Trophoblast cell (in vitro differentiated cells and primary cell): ENCODE measurements at regions not wholly inside any gene's neighbourhood (a gene's known extent, or its start where the extent isn't known, plus 50 kb on each side); places are given as distances from the start of the nearest gene placed in this dataset.

ENCODE experiments used
- DNase-seq, 2 donors: peaks; one replicate each; pipeline ENCODE4 v3.0.0-alpha.2; 2016
- H2AFZ ChIP-seq: 2 replicates; pipeline ENCODE4 v1.6.1; 2013; ENCODE audit warnings: low read length, moderate library complexity, mild to moderate bottlenecking; ENCODE audit not compliant: insufficient read depth, poor library complexity
- H2AK5ac ChIP-seq: 2 replicates; pipeline ENCODE4 v1.6.1; 2013; ENCODE audit warnings: mild to moderate bottlenecking, low read length
- H2BK120ac ChIP-seq: 2 replicates; pipeline ENCODE4 v1.6.1; 2013; ENCODE audit warnings: low read length, mild to moderate bottlenecking, moderate library complexity; ENCODE audit not compliant: insufficient read depth, poor library complexity
- H2BK12ac ChIP-seq: 2 replicates; pipeline ENCODE4 v1.6.1; 2013; ENCODE audit warnings: mild to moderate bottlenecking, low read length, moderate library complexity
- H2BK5ac ChIP-seq: 2 replicates; pipeline ENCODE4 v1.6.1; 2013; ENCODE audit warnings: low read length, low read depth, moderate library complexity, mild to moderate bottlenecking; ENCODE audit not compliant: poor library complexity
- H3K14ac ChIP-seq: 2 replicates; pipeline ENCODE4 v1.6.1; 2013; ENCODE audit warnings: mild to moderate bottlenecking, low read length
- H3K18ac ChIP-seq: 2 replicates; pipeline ENCODE4 v1.6.1; 2013; ENCODE audit warnings: mild to moderate bottlenecking, low read length
- H3K23ac ChIP-seq: 2 replicates; pipeline ENCODE4 v1.6.1; 2013; ENCODE audit warnings: low read length
- H3K27ac ChIP-seq: 2 replicates; pipeline ENCODE4 v1.5.1; 2013; ENCODE audit warnings: low read depth, mild to moderate bottlenecking, inconsistent platforms, low read length, moderate library complexity
- H3K27me3 ChIP-seq: 2 replicates; pipeline ENCODE4 v1.6.1; 2013; ENCODE audit warnings: inconsistent platforms, mild to moderate bottlenecking, low read length, moderate library complexity; ENCODE audit not compliant: insufficient read depth
- H3K36me3 ChIP-seq, 2 experiments: 1 replicate in 1 of 2; 2 replicates in 1 of 2; pipeline ENCODE4 v1.6.1; 2013; ENCODE audit warnings: low read length in 2 of 2, mild to moderate bottlenecking in 2 of 2, moderate library complexity in 1 of 2; ENCODE audit not compliant: insufficient read depth in 2 of 2, control insufficient read depth in 1 of 2
- H3K4ac ChIP-seq: 2 replicates; pipeline ENCODE4 v1.6.1; 2013; ENCODE audit warnings: low read depth, mild to moderate bottlenecking, low read length, moderate library complexity
- H3K4me1 ChIP-seq, 2 experiments: 1 replicate in 1 of 2; 2 replicates in 1 of 2; pipeline ENCODE4 v1.6.1; 2013; ENCODE audit warnings: low read length in 2 of 2, mild to moderate bottlenecking in 2 of 2, moderate library complexity in 1 of 2; ENCODE audit not compliant: insufficient read depth in 2 of 2, control insufficient read depth in 1 of 2
- H3K4me2 ChIP-seq: 2 replicates; pipeline ENCODE4 v1.6.1; 2013; ENCODE audit warnings: inconsistent platforms, mild to moderate bottlenecking, low read length, moderate library complexity
- H3K4me3 ChIP-seq: 2 replicates; pipeline ENCODE4 v1.5.1; 2013; ENCODE audit warnings: mild to moderate bottlenecking, low read depth, low read length, inconsistent platforms
- H3K79me1 ChIP-seq: one replicate; pipeline ENCODE4 v1.6.1; 2013; ENCODE audit warnings: low read length
- H3K79me2 ChIP-seq: 2 replicates; pipeline ENCODE4 v1.6.1; 2013; ENCODE audit warnings: low read length, mild to moderate bottlenecking; ENCODE audit not compliant: control insufficient read depth, insufficient read depth, poor library complexity
- H3K9ac ChIP-seq: 2 replicates; pipeline ENCODE4 v1.6.1; 2013; ENCODE audit warnings: mild to moderate bottlenecking, low read length
- H3K9me3 ChIP-seq: 2 replicates; pipeline ENCODE4 v1.6.1; 2013; ENCODE audit warnings: low read depth, mild to moderate bottlenecking, control low read depth, inconsistent platforms, low read length; ENCODE audit not compliant: insufficient read depth
- H4K12ac ChIP-seq: 2 replicates; pipeline ENCODE4 v1.6.1; 2013; ENCODE audit warnings: low read depth, mild to moderate bottlenecking, low read length, moderate library complexity
- H4K8ac ChIP-seq: 2 replicates; pipeline ENCODE4 v1.6.1; 2013; ENCODE audit warnings: low read depth, mild to moderate bottlenecking, low read length, moderate library complexity
- H4K91ac ChIP-seq: one replicate; pipeline ENCODE4 v1.6.1; 2013; ENCODE audit warnings: low read depth, mild to moderate bottlenecking, low read length, moderate library complexity
- WGBS: extraction: QIAGEN DNeasy Blood & Tissue Kit; methylation state at CpG from one replicate; pipeline ENCODE4 v1.1.7; 2013; ENCODE audit warnings: missing lambda C conversion rate; ENCODE audit not compliant: insufficient read length, insufficient coverage; ENCODE audit errors: extremely low coverage; 5-methylcytosine and 5-hydroxymethylcytosine counted together

GRCh38 chr2:18503376-18504228 is 56.9 kb downstream of the RDH14 start:
- no peak overlapping the region for H2BK5ac ChIP-seq
- H3K27ac ChIP-seq, result no peak overlapping the region
- H2AK5ac ChIP-seq, result no peak overlapping the region
- H4K12ac ChIP-seq, result no peak overlapping the region
- H3K14ac ChIP-seq, result no peak overlapping the region
- no peak overlapping the region for H2BK12ac ChIP-seq
- no peak overlapping the region for H4K91ac ChIP-seq
- no peaks in the 10 kb centered on the region for H3K36me3 ChIP-seq
- H4K8ac ChIP-seq, result no peak overlapping the region
- no peak overlapping the region for H3K4me2 ChIP-seq
- H3K79me1 ChIP-seq, result no peaks in the 10 kb centered on the region
- no peak overlapping the region for H3K18ac ChIP-seq
- no peak for DNase-seq
- H3K23ac ChIP-seq, result no peak overlapping the region
- H2AFZ ChIP-seq, result no peak overlapping the region
- WGBS, result no CpG with 5 or more reads among the region's 8 CpGs
- H3K79me2 ChIP-seq, result no peaks in the 10 kb centered on the region
- H3K9me3 ChIP-seq, result no peaks in the 10 kb centered on the region
- H3K27me3 ChIP-seq, result no peaks in the 10 kb centered on the region
- H3K4me1 ChIP-seq, result peaks cover 0 to 4% of the 10 kb centered on the region in 2 experiments
- H3K9ac ChIP-seq, result no peak overlapping the region
- H3K4ac ChIP-seq, result no peak overlapping the region
- no peak overlapping the region for H3K4me3 ChIP-seq
- H2BK120ac ChIP-seq, result no peak overlapping the region

- DNase-seq, result no peak
- H2BK12ac ChIP-seq, result no peak overlapping the region
- no peak overlapping the region for H3K23ac ChIP-seq
- H3K4me3 ChIP-seq, result no peak overlapping the region
- H2AK5ac ChIP-seq, result no peak overlapping the region
- no peak overlapping the region for H4K8ac ChIP-seq
- H3K4ac ChIP-seq, result no peak overlapping the region
- no peak overlapping the region for H3K27ac ChIP-seq
- H2AFZ ChIP-seq, result no peak overlapping the region
- H3K9me3 ChIP-seq, result no peaks in the 10 kb centered on the region
- no peaks in the 10 kb centered on the region for H3K27me3 ChIP-seq
- H3K14ac ChIP-seq, result no peak overlapping the region
- no peak overlapping the region for H3K4me2 ChIP-seq
- H3K79me1 ChIP-seq, result no peaks in the 10 kb centered on the region
- H4K12ac ChIP-seq, result no peak overlapping the region
- no peak overlapping the region for H3K18ac ChIP-seq
- H4K91ac ChIP-seq, result no peak overlapping the region
- no peaks in the 10 kb centered on the region for H3K79me2 ChIP-seq
- H2BK5ac ChIP-seq, result no peak overlapping the region
- no peak overlapping the region for H3K9ac ChIP-seq
- no peak overlapping the region for H2BK120ac ChIP-seq
- H3K4me1 ChIP-seq, result peaks cover 0 to 4% of the 10 kb centered on the region in 2 experiments
- no CpG with 5 or more reads among the region's 2 CpGs for WGBS
- H3K36me3 ChIP-seq, result no peaks in the 10 kb centered on the region
These were observed 58.3 kb downstream of the RDH14 start for GRCh38 chr2:18502142-18502541.

- H4K12ac ChIP-seq, result no peak overlapping the region
- H3K4me1 ChIP-seq, result peaks cover 0 to 4% of the 10 kb centered on the region in 2 experiments
- DNase-seq, result no peak
- no peak overlapping the region for H3K18ac ChIP-seq
- no peak overlapping the region for H4K8ac ChIP-seq
- H3K9me3 ChIP-seq, result no peaks in the 10 kb centered on the region
- no peak overlapping the region for H3K27ac ChIP-seq
- no peak overlapping the region for H3K14ac ChIP-seq
- H2BK12ac ChIP-seq, result no peak overlapping the region
- no peak overlapping the region for H3K4me3 ChIP-seq
- H2BK5ac ChIP-seq, result no peak overlapping the region
- no peak overlapping the region for H3K9ac ChIP-seq
- no peaks in the 10 kb centered on the region for H3K79me2 ChIP-seq
- no peak overlapping the region for H3K4me2 ChIP-seq
- H2AFZ ChIP-seq, result no peak overlapping the region
- H3K23ac ChIP-seq, result no peak overlapping the region
- H3K79me1 ChIP-seq, result no peaks in the 10 kb centered on the region
- H3K4ac ChIP-seq, result no peak overlapping the region
- no peaks in the 10 kb centered on the region for H3K27me3 ChIP-seq
- WGBS, result no CpG with 5 or more reads among the region's 1 CpG
- H2AK5ac ChIP-seq, result no peak overlapping the region
- H3K36me3 ChIP-seq, result no peaks in the 10 kb centered on the region
- H4K91ac ChIP-seq, result no peak overlapping the region
- H2BK120ac ChIP-seq, result no peak overlapping the region
These were observed 58.7 kb downstream of the RDH14 start for GRCh38 chr2:18501729-18502128.

- H3K9ac ChIP-seq, result no peak overlapping the region
- H2AK5ac ChIP-seq, result no peak overlapping the region
- H4K12ac ChIP-seq, result no peak overlapping the region
- no peaks in the 10 kb centered on the region for H3K27me3 ChIP-seq
- H4K91ac ChIP-seq, result no peak overlapping the region
- H3K36me3 ChIP-seq, result no peaks in the 10 kb centered on the region
- no peaks in the 10 kb centered on the region for H3K79me1 ChIP-seq
- H2BK5ac ChIP-seq, result no peak overlapping the region
- no CpG with 5 or more reads among the region's 2 CpGs for WGBS
- no peak overlapping the region for H3K27ac ChIP-seq
- no peak overlapping the region for H3K18ac ChIP-seq
- no peak overlapping the region for H3K4ac ChIP-seq
- H2BK12ac ChIP-seq, result no peak overlapping the region
- no peak overlapping the region for H2BK120ac ChIP-seq
- H3K14ac ChIP-seq, result no peak overlapping the region
- H2AFZ ChIP-seq, result no peak overlapping the region
- H3K23ac ChIP-seq, result no peak overlapping the region
- no peak overlapping the region for H4K8ac ChIP-seq
- no peak overlapping the region for H3K4me2 ChIP-seq
- no peak for DNase-seq
- H3K4me3 ChIP-seq, result no peak overlapping the region
- peaks cover 0 to 3% of the 10 kb centered on the region in 2 experiments for H3K4me1 ChIP-seq
- no peaks in the 10 kb centered on the region for H3K79me2 ChIP-seq
- no peaks in the 10 kb centered on the region for H3K9me3 ChIP-seq
These were observed 59.3 kb downstream of the RDH14 start for GRCh38 chr2:18501156-18501555.
